NCI-H2029 treated with DMSO at 0.1 percent for 48 hours (cell line): ENCODE measurements at regions not wholly inside any gene's neighbourhood (a gene's known extent, or its start where the extent isn't known, plus 50 kb on each side); places are given as distances from the start of the nearest gene placed in this dataset.
A peak's percentile ranks its signal among the peaks of the same experiment; 100 is the strongest.

Experiments
- DNase-seq: peaks from one replicate; lab custom pipeline; 2025; lab: John Stamatoyannopoulos, UW

DNA sequence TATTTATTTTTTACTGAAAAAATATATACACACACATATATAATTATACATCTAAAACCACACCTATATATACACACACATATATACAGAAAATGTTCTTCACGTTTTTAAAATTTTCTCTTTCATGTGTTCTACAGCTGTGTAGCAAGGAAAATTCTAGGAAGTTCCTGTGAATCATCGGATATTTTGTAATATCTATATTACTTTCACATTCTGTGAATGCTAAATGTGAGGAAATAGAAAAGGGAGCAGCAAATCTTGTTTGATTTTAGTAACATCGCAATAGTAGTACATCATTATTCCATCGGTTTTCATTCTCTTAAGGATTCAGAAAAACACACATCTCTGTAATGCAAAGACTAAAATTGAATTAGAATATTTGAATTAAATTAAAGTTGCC is 836.8 kb upstream of the NECTIN3 start:
- no peak for DNase-seq

DNA sequence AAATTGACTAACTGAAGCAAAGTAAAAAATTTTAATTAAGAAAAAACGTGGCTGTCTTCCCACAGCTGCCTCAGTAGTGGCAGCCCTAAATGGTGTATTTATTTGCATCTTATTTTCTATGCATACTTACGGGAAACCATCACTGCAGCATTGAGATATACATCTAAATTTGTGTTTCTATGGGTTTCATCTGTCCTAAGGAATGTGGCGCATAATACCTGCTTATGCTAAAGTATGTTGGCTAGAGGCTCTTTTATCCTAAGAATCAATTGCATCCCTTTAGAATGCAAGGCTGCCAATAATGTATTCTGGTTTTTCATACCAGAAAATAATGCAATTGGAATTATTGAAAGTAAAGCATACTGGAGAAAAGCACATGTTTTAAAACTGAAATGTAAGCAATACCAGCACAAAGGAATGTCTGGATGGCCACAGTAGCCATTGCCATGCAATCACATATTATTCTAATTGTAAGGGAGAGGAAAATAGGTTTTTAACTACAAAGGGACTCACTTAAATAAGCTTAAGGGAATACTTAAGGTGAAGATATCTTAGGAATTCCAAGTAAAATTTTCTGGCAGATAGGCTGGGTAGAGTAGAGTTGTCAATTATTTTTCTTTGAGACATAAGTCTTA is 834.5 kb upstream of the NECTIN3 start:
- DNase-seq = no peak

DNA sequence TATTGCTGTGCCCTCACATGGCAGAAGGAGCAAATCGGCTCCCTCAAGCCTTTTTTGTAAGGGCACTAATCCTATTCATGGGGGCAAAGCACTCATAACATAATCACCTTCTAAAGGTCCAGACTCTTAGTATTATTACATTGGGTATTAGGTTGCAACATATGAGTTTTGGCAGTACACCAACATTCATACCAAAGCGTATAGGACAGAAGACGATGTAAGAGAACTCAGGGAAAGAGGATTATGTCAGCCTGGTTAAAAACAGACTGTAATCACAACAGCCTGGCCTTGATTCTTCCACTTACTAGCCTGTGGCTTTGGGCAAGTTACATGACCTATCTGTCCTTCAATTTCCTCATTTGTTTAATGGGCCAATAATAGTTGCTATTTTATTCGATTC is 828.5 kb upstream of the NECTIN3 start:
- DNase-seq = no peak

DNA sequence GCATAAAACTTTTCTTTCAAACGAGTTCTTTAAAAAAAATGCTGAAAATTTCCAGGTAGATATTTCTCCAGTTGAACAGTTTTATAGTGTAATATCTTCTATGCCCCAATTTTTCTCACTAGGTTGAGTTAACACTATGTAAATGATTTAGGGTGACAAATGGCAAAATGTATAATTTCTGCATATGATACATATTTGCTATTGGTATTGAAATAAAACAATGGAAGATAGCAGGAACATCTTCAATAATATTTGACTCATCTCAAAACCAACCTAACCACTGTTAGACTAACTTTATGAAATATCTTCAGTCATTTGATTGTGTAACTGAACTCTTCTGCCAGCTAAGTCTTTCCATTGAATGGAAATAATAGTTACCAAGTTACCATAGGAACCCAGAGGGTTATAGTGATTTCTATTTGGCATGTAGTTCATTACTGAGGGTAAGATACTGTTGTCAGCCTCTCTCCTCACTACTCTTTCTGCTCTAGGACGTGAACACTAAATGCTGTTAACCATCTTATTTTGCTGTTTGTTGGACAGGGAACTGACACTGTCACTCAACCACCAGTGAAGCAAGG is 824.7 kb upstream of the NECTIN3 start:
- no peak for DNase-seq

- no peak for DNase-seq
Observed at GRCh38 chr3:110248666-110249065, 823.0 kb upstream of the NECTIN3 start.

- DNase-seq = no peak
Observed at GRCh38 chr3:110253794-110254193, 817.8 kb upstream of the NECTIN3 start.

GRCh38 chr3:110254591-110254990 is 817.0 kb upstream of the NECTIN3 start:
- DNase-seq = no peak

DNA sequence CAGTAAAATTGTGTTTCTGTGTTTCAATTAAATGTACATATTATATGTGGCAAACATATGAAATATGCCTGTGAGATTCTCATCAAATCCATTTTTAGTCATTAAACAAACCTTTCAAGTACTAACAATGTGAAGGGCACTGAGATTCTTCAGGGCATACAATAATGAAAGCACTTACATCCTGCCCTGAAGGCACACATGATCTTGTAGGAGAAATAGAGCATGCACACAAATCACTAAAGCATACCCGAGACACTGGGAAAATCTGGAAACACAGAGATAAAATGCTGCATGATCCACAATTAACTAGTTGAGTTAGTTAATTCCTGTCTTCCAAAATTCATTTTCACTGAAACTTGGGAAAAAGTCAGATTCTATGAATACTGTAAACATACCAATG is 810.5 kb upstream of the NECTIN3 start:
- DNase-seq = no peak

DNA sequence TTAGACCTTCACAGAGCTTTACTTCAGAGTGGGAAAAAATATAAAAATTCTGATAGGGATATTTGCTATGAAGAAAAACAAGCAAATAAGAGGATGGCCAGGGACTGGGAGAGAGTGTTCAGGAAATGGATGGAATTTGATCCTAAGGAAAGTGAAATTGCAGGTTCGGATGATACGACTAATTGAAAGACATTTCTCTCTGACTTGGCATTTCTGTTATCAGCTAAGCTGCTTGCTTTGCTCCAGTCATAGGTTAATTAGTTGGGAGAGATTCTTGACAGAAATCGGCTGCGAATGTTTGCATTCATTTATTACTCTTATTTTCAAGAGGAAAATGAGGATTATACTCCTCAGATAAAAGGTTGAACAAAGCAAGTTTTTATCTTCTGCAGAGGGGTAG is 808.7 kb upstream of the NECTIN3 start:
- DNase-seq = no peak

DNA sequence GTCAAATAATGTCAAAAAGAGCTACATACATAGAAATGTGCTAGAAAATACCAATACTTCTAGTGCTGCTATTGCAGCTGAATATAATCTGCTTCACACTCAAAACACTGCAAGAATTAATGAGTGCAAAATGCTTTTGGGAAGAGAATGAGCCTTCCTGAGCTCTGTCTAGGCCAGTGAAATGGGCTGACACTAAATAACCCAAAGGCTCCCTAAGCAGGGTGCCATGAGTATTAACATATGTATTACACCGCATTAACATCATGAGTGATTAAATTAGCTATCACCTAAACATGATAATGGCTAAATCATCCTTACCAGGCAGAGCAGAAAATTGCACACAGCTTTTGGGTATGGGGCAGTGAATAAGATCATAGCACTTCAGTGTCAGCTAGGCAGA is 806.3 kb upstream of the NECTIN3 start:
- DNase-seq = no peak

GRCh38 chr3:110267304-110267845 is 804.2 kb upstream of the NECTIN3 start:
- DNase-seq = no peak

DNA sequence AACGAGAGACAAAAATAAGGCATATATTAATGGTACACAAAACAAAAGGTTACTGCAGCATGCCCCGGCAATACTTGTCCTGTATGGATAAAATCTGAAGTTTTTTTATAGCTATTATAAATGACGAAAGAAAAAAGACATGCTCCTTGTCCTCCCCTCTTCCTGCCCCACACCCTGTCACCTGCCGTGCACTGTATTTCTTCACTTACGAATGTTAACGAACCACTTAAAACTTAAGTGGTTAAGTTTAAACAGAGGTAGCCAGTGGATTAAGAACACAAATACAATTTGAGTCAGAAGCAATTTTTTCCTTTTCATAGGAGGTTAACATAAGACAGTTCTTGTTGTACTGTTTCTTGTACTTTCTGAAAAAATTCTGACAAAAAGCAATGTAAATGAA is 799.1 kb upstream of the NECTIN3 start:
- no peak for DNase-seq

GRCh38 chr3:110291886-110292501 is 779.6 kb upstream of the NECTIN3 start:
- no peak for DNase-seq

DNA sequence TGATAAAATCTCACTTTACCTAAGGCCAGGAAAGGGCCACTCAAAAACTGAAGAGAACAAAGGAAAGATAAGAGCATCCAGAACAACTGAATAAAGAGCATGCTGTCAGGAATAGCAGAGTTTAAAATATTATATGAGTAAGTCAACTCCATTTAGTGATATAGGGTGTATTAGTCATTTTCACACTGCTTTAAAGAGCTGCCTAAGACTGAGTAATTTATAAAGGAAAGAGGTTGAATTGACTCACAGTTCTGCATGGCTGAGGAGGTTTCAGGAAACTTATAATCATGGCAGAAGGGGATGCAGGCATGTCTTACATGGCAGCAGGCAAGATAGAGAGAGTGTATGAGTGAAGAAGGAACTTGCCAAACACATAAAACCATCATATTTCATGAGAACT is 778.0 kb upstream of the NECTIN3 start:
- DNase-seq = no peak

GRCh38 chr3:110296885-110297284 is 774.7 kb upstream of the NECTIN3 start:
- DNase-seq = no peak

GRCh38 chr3:110301781-110302180 is 769.8 kb upstream of the NECTIN3 start:
- DNase-seq = no peak

DNA sequence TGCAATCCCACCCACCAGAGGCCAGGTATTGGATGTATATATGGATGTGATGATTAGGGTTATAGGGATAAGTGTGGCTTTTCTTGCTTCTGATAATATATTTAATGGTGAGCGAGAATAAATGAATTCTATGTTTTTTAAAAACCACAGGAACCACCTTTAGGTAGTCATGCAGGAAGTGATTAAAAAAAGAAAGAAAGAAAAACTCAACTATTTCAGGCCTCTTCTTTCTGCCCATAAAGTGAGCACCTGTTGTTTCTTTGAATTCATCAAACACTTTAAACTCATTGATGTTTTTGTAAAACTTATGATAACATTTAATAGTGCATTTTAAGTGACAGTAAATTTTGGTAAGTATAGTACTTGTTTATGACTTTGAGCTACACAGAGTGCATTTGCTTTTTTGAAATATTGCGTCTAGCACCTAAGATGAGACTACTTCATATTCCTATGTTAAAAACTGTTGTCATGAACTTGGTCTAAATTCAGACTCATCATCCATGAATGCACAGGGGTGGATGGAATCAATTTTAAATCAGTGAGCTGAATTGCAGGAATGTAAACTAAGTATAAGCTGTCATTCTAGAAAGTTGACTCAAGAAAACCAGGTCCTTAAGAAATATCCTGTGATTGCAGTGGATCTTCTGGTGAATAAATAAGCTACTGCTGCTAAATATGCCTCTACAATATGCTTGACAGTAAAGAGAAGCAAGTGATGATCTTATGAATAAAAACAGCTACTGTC is 764.4 kb upstream of the NECTIN3 start:
- DNase-seq = no peak

DNA sequence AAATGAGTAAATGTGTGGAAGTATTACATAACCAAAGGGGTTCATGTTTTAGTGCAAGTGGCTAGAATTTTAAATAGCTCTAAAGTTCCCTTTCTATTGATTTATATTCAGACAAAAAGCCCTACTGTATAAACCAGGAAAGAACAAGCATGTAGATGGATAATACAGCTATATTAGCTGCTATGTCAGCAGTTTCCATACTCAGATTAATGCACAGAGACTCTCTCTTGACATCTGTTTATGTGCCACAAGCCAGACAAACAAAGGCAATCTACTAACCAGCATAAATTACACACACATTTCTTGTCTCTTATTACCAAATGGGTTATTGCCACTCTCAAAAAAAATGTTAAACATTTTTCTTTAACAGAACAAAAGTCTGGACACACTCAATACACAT is 760.1 kb upstream of the NECTIN3 start:
- DNase-seq = no peak

- DNase-seq = peak; percentile 63
Observed at GRCh38 chr3:110314512-110315114, 757.0 kb upstream of the NECTIN3 start.

DNA sequence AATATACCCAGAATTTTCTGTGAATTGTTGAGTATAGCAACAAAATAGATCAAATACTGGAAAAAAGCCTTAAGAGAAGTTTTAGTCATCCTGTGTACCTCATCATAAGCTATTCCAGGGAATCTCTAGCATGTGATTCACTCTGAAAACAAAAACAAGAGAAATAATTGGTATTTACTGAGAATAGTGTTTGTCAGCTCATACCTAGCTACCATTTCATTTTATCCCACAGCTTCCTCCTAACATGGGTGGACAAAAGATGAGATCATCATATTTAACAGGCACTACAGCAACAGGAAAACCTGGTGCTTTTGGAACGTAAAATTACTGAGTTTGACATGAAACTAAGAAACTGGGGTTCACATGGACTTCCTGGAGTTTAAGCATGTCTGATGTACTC is 753.5 kb upstream of the NECTIN3 start:
- DNase-seq = peak; percentile 25

GRCh38 chr3:110323349-110323748 is 748.3 kb upstream of the NECTIN3 start:
- no peak for DNase-seq

GRCh38 chr3:110324171-110324705 is 747.4 kb upstream of the NECTIN3 start:
- no peak for DNase-seq
